Activated CD8-positive, alpha-beta memory T cell treated with anti-CD3 and anti-CD28 coated beads, Interleukin-2, amount 50 U/mL, for 24 hours (primary cell): ENCODE measurements at regions not wholly inside any gene's neighbourhood (a gene's known extent, or its start where the extent isn't known, plus 50 kb on each side); places are given as distances from the start of the nearest gene placed in this dataset.
"Not testable (repeated sequence)": the region's sequence is repeated elsewhere in the genome, so short reads cannot be mapped to it uniquely, and the experiment has no call there.

Experiments used
- DNase-seq: peaks from one replicate; pipeline ENCODE4 v3.0.0-alpha.2; 2020; ENCODE audit errors: extremely low read depth

GRCh38 chr5:39755986-39756385, 331.2 kb upstream of the DAB2 start:
- no peak for DNase-seq

GRCh38 chr5:39755452-39755851, 330.7 kb upstream of the DAB2 start:
- DNase-seq = no peak

GRCh38 chr5:39753747-39754146, 329.0 kb upstream of the DAB2 start:
- not testable (repeated sequence) for DNase-seq

- DNase-seq = no peak
Observed at GRCh38 chr5:39750661-39751060, 325.9 kb upstream of the DAB2 start.

GRCh38 chr5:39742916-39743315, 318.1 kb upstream of the DAB2 start:
- DNase-seq = no peak

GRCh38 chr5:39740404-39740803, 315.6 kb upstream of the DAB2 start:
- no peak for DNase-seq

- DNase-seq = no peak
Observed at GRCh38 chr5:39732166-39732565, 307.4 kb upstream of the DAB2 start.

- DNase-seq = no peak
Observed at GRCh38 chr5:39730699-39731098, 305.9 kb upstream of the DAB2 start.

- DNase-seq = no peak
Observed at GRCh38 chr5:39730006-39730405, 305.2 kb upstream of the DAB2 start.

- no peak for DNase-seq
Observed at GRCh38 chr5:39726467-39726866, 301.7 kb upstream of the DAB2 start.

GRCh38 chr5:39721394-39721793, 296.6 kb upstream of the DAB2 start:
- no peak for DNase-seq

GRCh38 chr5:39720136-39720535, 295.4 kb upstream of the DAB2 start:
- no peak for DNase-seq

- no peak for DNase-seq
Observed at GRCh38 chr5:39717176-39717897, 292.6 kb upstream of the DAB2 start.

- DNase-seq = no peak
Observed at GRCh38 chr5:39716532-39717028, 291.8 kb upstream of the DAB2 start.

GRCh38 chr5:39714036-39714698, 289.4 kb upstream of the DAB2 start:
- no peak for DNase-seq

GRCh38 chr5:39713250-39713916, 288.6 kb upstream of the DAB2 start:
- DNase-seq = no peak

GRCh38 chr5:39712316-39713249, 287.8 kb upstream of the DAB2 start:
- DNase-seq = no peak

- no peak for DNase-seq
Observed at GRCh38 chr5:39711821-39712220, 287.0 kb upstream of the DAB2 start.

- no peak for DNase-seq
Observed at GRCh38 chr5:39709032-39709431, 284.3 kb upstream of the DAB2 start.

GRCh38 chr5:39702928-39703327, 278.1 kb upstream of the DAB2 start:
- DNase-seq = no peak

GRCh38 chr5:39700523-39700922, 275.7 kb upstream of the DAB2 start:
- DNase-seq = no peak
